ENCODE measurements at regions not wholly inside any gene's neighbourhood (a gene's known extent, or its start where the extent isn't known, plus 50 kb on each side); places are given as distances from the start of the nearest gene placed in this dataset.

GRCh38 chr12:60043236-60043635, 447.4 kb downstream of the SLC16A7 start:
- no peaks in the 10 kb centered on the region for H3K36me3 ChIP-seq
- no peak for DNase-seq

GRCh38 chr12:60052483-60052882, 456.7 kb downstream of the SLC16A7 start:
- DNase-seq, result no peak

More at GRCh38 chr12:60043236-60043635, 447.4 kb downstream of the SLC16A7 start:
- no peaks in the 10 kb centered on the region for H3K4me1 ChIP-seq
- H3K27ac ChIP-seq, result no peak overlapping the region
- H3K4me3 ChIP-seq, result no peak overlapping the region
- no peaks in the 10 kb centered on the region for H3K27me3 ChIP-seq
- H3K9me3 ChIP-seq (replicated peaks), result no peaks in the 10 kb centered on the region

GRCh38 chr12:60059180-60059579, 463.4 kb downstream of the SLC16A7 start:
- H3K4me3 ChIP-seq, result no peak overlapping the region
- no peak overlapping the region for H3K27ac ChIP-seq
- H3K36me3 ChIP-seq, result no peaks in the 10 kb centered on the region
- no peaks in the 10 kb centered on the region for H3K27me3 ChIP-seq
- H3K9me3 ChIP-seq (replicated peaks), result no peaks in the 10 kb centered on the region
- no peaks in the 10 kb centered on the region for H3K4me1 ChIP-seq
- DNase-seq, result no peak

More at GRCh38 chr12:60052483-60052882, 456.7 kb downstream of the SLC16A7 start:
- H3K4me1 ChIP-seq, result no peaks in the 10 kb centered on the region
- no peak overlapping the region for H3K4me3 ChIP-seq
- H3K9me3 ChIP-seq (replicated peaks), result no peaks in the 10 kb centered on the region
- no peak overlapping the region for H3K27ac ChIP-seq
- no peaks in the 10 kb centered on the region for H3K36me3 ChIP-seq
- no peaks in the 10 kb centered on the region for H3K27me3 ChIP-seq

- H3K27me3 ChIP-seq, result no peaks in the 10 kb centered on the region
- peaks cover 3% of the 10 kb centered on the region; the same call in 1 of the 2 replicates for H3K4me1 ChIP-seq
- H3K9me3 ChIP-seq (replicated peaks), result no peaks in the 10 kb centered on the region
- no peak overlapping the region for H3K27ac ChIP-seq
- no peak for DNase-seq
- no peaks in the 10 kb centered on the region for H3K36me3 ChIP-seq
- H3K4me3 ChIP-seq, result no peak overlapping the region
Observed at GRCh38 chr12:60066655-60067054, 470.8 kb downstream of the SLC16A7 start.

DNA sequence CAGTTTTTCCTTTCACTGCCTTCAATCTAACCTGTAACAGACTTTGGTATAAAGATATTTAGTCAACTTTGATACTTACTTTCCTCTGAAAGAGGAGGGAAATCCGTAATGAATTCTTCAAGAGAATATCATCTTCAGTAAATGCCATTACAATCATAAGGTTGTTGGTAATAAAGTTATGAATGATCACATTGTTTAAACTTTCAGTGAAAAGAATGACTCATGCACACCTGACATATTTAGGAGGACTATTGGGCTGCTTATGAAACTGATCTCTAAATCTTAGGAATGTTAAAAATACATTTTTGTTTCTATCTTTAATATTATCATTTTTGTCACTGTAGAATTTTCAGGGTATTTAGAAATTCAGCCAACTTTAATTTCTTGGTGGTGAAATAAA, 474.7 kb downstream of the SLC16A7 start:
- Histone ChIP-seq H3K27me3 (no peaks in the 10 kb centered on the region), H3K9me3 (replicated peaks) (no peaks in the 10 kb centered on the region), H3K4me3 (no peak overlapping the region), H3K27ac (no peak overlapping the region), H3K36me3 (no peaks in the 10 kb centered on the region), H3K4me1 (peaks cover 3% of the 10 kb centered on the region; the same call in 1 of the 2 replicates)
- DNase-seq, result no peak

DNA sequence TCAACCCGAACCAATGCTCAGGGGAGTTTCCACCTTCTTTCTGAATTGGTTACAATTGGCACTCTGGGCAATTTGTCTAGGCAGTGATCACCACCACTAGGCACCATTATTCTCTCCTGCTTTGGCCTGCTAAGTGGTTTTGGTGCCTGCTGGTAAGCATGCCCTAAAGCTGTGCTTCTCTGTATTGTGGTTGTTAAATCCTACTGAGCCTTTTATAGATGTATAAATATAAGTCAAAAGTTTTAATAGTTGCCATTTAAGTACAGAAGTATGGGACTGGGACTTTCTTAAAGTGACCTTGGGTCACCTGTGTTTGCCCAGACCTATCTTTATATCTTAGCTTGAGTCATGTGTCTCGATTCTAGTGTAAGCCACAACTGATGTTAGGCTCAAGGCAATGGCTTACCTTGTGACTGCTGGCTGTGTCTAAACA, 475.9 kb downstream of the SLC16A7 start:
- Histone ChIP-seq H3K27ac (no peak overlapping the region), H3K27me3 (no peaks in the 10 kb centered on the region), H3K4me3 (no peak overlapping the region), H3K36me3 (no peaks in the 10 kb centered on the region), H3K4me1 (peaks cover 3% of the 10 kb centered on the region; the same call in 1 of the 2 replicates), H3K9me3 (replicated peaks) (no peaks in the 10 kb centered on the region)
- no peak for DNase-seq

DNA sequence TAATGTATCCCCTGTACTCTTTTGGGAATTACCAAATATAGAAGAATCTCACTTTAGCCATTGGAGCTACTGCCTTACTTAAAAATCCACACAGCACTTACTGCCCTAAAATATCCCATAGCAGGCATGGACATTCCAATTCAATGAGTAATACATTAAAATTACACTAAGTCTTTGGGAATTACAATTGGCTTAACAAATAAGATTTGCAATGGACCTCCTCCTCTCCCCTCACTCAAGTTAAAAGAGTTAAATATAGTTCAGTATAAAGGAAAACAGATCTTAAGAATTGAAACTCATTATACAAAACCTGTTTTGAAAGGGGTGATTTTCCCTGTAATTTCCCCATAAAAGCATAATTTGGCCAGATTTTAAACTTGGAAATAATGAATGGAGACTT, 477.1 kb downstream of the SLC16A7 start:
- Histone ChIP-seq H3K27ac (no peak overlapping the region), H3K4me3 (no peak overlapping the region), H3K4me1 (peaks cover 3% of the 10 kb centered on the region; the same call in 1 of the 2 replicates), H3K9me3 (replicated peaks) (no peaks in the 10 kb centered on the region), H3K27me3 (no peaks in the 10 kb centered on the region), H3K36me3 (no peaks in the 10 kb centered on the region)
- no peak for DNase-seq

DNA sequence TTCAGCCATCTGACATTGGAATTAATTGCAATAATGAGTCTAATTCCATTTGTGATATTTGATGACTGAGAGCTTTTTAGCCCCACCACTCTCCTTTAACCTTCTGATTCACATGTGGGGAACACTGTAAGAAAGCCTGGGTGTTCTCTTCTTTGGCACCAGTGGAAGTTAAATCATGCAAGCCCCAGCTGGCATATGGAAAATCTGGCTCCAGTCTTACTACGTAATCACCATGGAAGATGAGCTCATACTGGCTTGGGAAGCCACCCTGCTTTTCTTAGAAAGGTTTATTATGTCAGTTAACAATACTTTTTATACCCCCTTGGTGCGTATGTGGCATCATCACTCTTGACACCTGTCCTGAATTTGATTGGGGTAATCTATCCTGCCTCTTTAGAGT, 479.3 kb downstream of the SLC16A7 start:
- H3K36me3 ChIP-seq, result no peaks in the 10 kb centered on the region
- H3K27me3 ChIP-seq, result no peaks in the 10 kb centered on the region
- no peak overlapping the region for H3K4me3 ChIP-seq
- peaks cover 3% of the 10 kb centered on the region; the same call in 1 of the 2 replicates for H3K4me1 ChIP-seq
- no peak overlapping the region for H3K27ac ChIP-seq
- no peak for DNase-seq
- H3K9me3 ChIP-seq (replicated peaks), result no peaks in the 10 kb centered on the region

- DNase-seq, result no peak
- Histone ChIP-seq H3K4me3 (no peak overlapping the region), H3K27me3 (no peaks in the 10 kb centered on the region)
Observed at GRCh38 chr12:60078026-60078425, 482.2 kb downstream of the SLC16A7 start.

DNA sequence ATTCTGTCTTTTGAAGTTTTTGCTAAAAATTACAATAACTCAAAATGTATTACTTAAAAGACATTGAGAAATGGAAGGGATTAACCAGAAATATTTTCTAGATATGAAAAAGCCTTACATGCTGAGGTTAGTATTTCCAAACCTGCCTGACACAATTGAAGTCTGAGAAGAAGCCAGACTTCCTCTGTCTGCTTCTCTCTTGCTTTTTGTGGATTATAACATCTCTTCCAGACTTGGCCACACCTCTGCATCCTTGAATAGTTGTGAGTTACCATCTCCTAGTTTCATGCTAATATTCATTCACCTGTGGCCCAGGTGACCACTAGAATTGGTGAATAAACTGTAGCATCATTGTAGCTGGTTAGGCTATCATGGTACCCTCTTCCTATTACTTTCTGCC, 497.6 kb downstream of the SLC16A7 start:
- no peaks in the 10 kb centered on the region for H3K9me3 ChIP-seq (replicated peaks)
- H3K4me1 ChIP-seq, result no peaks in the 10 kb centered on the region
- H3K27me3 ChIP-seq, result no peaks in the 10 kb centered on the region
- no peak for DNase-seq
- no peaks in the 10 kb centered on the region for H3K36me3 ChIP-seq
- no peak overlapping the region for H3K27ac ChIP-seq
- H3K4me3 ChIP-seq, result no peak overlapping the region

More at GRCh38 chr12:60078026-60078425, 482.2 kb downstream of the SLC16A7 start:
- no peaks in the 10 kb centered on the region for H3K36me3 ChIP-seq
- no peaks in the 10 kb centered on the region for H3K9me3 ChIP-seq (replicated peaks)
- no peak overlapping the region for H3K27ac ChIP-seq
- H3K4me1 ChIP-seq, result no peaks in the 10 kb centered on the region

- Histone ChIP-seq H3K9me3 (replicated peaks) (no peaks in the 10 kb centered on the region), H3K4me1 (no peaks in the 10 kb centered on the region), H3K27me3 (no peaks in the 10 kb centered on the region), H3K27ac (no peak overlapping the region), H3K36me3 (no peaks in the 10 kb centered on the region), H3K4me3 (no peak overlapping the region)
- DNase-seq, result no peak
Observed at GRCh38 chr12:60094436-60094835, 498.6 kb downstream of the SLC16A7 start.

GRCh38 chr12:60096727-60097126, 500.9 kb downstream of the SLC16A7 start:
- no peaks in the 10 kb centered on the region for H3K36me3 ChIP-seq
- no peak overlapping the region for H3K27ac ChIP-seq
- no peaks in the 10 kb centered on the region for H3K4me1 ChIP-seq
- no peak overlapping the region for H3K4me3 ChIP-seq
- no peak for DNase-seq
- H3K9me3 ChIP-seq (replicated peaks), result no peaks in the 10 kb centered on the region
- H3K27me3 ChIP-seq, result no peaks in the 10 kb centered on the region

- H3K27me3 ChIP-seq, result no peaks in the 10 kb centered on the region
- H3K4me1 ChIP-seq, result no peaks in the 10 kb centered on the region
- H3K27ac ChIP-seq, result no peak overlapping the region
- H3K36me3 ChIP-seq, result no peaks in the 10 kb centered on the region
- DNase-seq, result no peak
- H3K4me3 ChIP-seq, result no peak overlapping the region
- H3K9me3 ChIP-seq (replicated peaks), result no peaks in the 10 kb centered on the region
Observed at GRCh38 chr12:60100160-60100559, 504.3 kb downstream of the SLC16A7 start.

DNA sequence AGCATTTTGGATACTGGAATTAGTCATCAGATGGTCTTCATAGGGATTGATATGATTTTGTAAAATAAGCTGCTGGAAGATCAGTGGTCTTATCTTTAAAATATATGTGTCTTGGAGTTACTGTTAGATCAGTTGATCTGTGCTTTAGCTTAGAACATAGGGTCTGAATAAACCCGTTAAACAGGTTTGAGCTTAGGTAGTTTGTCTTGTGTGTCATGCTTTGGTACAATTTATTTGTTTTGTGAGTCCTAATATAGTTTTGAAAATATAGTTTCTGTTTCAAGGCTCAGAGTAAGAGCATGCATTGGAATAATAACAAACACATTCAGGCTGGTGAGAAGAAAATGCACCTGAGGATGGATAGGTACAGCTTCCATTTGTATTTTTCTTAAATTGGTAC, 505.0 kb downstream of the SLC16A7 start:
- Histone ChIP-seq H3K4me1 (no peaks in the 10 kb centered on the region), H3K36me3 (no peaks in the 10 kb centered on the region), H3K4me3 (no peak overlapping the region), H3K27ac (no peak overlapping the region), H3K9me3 (replicated peaks) (no peaks in the 10 kb centered on the region), H3K27me3 (no peaks in the 10 kb centered on the region)
- no peak for DNase-seq

- no peak for DNase-seq
- no peaks in the 10 kb centered on the region for H3K36me3 ChIP-seq
- no peak overlapping the region for H3K27ac ChIP-seq
- H3K9me3 ChIP-seq (replicated peaks), result no peaks in the 10 kb centered on the region
- H3K4me3 ChIP-seq, result no peak overlapping the region
- H3K4me1 ChIP-seq, result no peaks in the 10 kb centered on the region
- no peaks in the 10 kb centered on the region for H3K27me3 ChIP-seq
Observed at GRCh38 chr12:60101715-60102114, 505.9 kb downstream of the SLC16A7 start.

GRCh38 chr12:60106214-60106613, 510.4 kb downstream of the SLC16A7 start:
- Histone ChIP-seq H3K27me3 (no peaks in the 10 kb centered on the region), H3K27ac (no peak overlapping the region), H3K4me1 (no peaks in the 10 kb centered on the region), H3K9me3 (replicated peaks) (no peaks in the 10 kb centered on the region), H3K4me3 (no peak overlapping the region), H3K36me3 (no peaks in the 10 kb centered on the region)
- no peak for DNase-seq
